ENCODE measurements at regions not wholly inside any gene's neighbourhood (a gene's known extent, or its start where the extent isn't known, plus 50 kb on each side); places are given as distances from the start of the nearest gene placed in this dataset.

GRCh38 chr2:150674283-150674682 lies 186.8 kb upstream of the RND3 start:
- TF ChIP-seq, protein P1, sequence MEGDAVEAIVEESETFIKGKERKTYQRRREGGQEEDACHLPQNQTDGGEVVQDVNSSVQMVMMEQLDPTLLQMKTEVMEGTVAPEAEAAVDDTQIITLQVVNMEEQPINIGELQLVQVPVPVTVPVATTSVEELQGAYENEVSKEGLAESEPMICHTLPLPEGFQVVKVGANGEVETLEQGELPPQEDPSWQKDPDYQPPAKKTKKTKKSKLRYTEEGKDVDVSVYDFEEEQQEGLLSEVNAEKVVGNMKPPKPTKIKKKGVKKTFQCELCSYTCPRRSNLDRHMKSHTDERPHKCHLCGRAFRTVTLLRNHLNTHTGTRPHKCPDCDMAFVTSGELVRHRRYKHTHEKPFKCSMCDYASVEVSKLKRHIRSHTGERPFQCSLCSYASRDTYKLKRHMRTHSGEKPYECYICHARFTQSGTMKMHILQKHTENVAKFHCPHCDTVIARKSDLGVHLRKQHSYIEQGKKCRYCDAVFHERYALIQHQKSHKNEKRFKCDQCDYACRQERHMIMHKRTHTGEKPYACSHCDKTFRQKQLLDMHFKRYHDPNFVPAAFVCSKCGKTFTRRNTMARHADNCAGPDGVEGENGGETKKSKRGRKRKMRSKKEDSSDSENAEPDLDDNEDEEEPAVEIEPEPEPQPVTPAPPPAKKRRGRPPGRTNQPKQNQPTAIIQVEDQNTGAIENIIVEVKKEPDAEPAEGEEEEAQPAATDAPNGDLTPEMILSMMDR (IDR thresholded peaks at IDR 0.05) = no peak
- TF ChIP-seq EZH2phosphoT487 (IDR thresholded peaks at IDR 0.05) (no peak), EZH2 (IDR thresholded peaks at IDR 0.05) (no peak)
